Keratinocyte (primary cell): ENCODE measurements at regions not wholly inside any gene's neighbourhood (a gene's known extent, or its start where the extent isn't known, plus 50 kb on each side); places are given as distances from the start of the nearest gene placed in this dataset.

Experiments
- DNase-seq: peaks from one replicate; pipeline ENCODE4 v3.0.0-alpha.2; 2011; ENCODE audit warnings: low read depth, missing footprints, low spot score
- FAIRE-seq: peaks from 2 replicates; lab custom pipeline; 2011; peaks lifted over from hg19 to GRCh38; lab: Jason Lieb, UNC
- H2AFZ ChIP-seq: 2 replicates; pipeline ENCODE4 v1.6.0; 2012; ENCODE audit warnings: low read length, control low read depth, inconsistent platforms; ENCODE audit not compliant: control insufficient read depth
- H3K27ac ChIP-seq: 2 replicates; pipeline ENCODE4 v1.5.1; 2011; ENCODE audit warnings: low read length; ENCODE audit not compliant: control insufficient read depth, insufficient read depth
- H3K27me3 ChIP-seq: 3 replicates; pipeline ENCODE4 v1.6.0; 2011; ENCODE audit warnings: low read length; ENCODE audit not compliant: control insufficient read depth, insufficient read depth; ENCODE audit errors: extremely low read depth
- H3K36me3 ChIP-seq, 2 experiments: 2 replicates in 1 of 2; 3 replicates in 1 of 2; pipeline ENCODE4 v1.5.1; 2011; ENCODE audit warnings: low read length in 2 of 2, mild to moderate bottlenecking in 1 of 2; ENCODE audit not compliant: control insufficient read depth in 2 of 2, insufficient read depth in 2 of 2; ENCODE audit errors: extremely low read depth in 1 of 2
- H3K4me1 ChIP-seq: 3 replicates; pipeline ENCODE4 v1.5.1; 2011; ENCODE audit warnings: low read length; ENCODE audit not compliant: control insufficient read depth, insufficient read depth; ENCODE audit errors: extremely low read depth
- H3K4me2 ChIP-seq: 3 replicates; pipeline ENCODE4 v1.6.0; 2011; ENCODE audit warnings: low read depth, low read length; ENCODE audit not compliant: control insufficient read depth, insufficient read depth; ENCODE audit errors: extremely low read depth
- H3K4me3 ChIP-seq, 3 experiments: fragments of 200-600 bp in 1 of 3; sonication (generic) in 1 of 3; 2 replicates in 2 of 3; 3 replicates in 1 of 3; pipeline ENCODE4 v1.5.1; 2011 to 2016; ENCODE audit warnings: low read length in 3 of 3, mild to moderate bottlenecking in 3 of 3, control low read depth in 2 of 3, inconsistent platforms in 1 of 3, low read depth in 1 of 3, mixed read lengths in 1 of 3, mixed run types in 1 of 3, moderate library complexity in 1 of 3; ENCODE audit not compliant: control insufficient read depth in 2 of 3, insufficient read depth in 2 of 3; ENCODE audit errors: extremely low read depth in 1 of 3
- H3K79me2 ChIP-seq: 2 replicates; pipeline ENCODE4 v1.6.0; 2012; ENCODE audit warnings: low read length; ENCODE audit not compliant: control insufficient read depth, insufficient read depth
- H3K9ac ChIP-seq: 3 replicates; pipeline ENCODE4 v1.6.0; 2011; ENCODE audit warnings: low read length; ENCODE audit not compliant: control insufficient read depth, insufficient read depth; ENCODE audit errors: extremely low read depth
- H3K9me1 ChIP-seq: 3 replicates; pipeline ENCODE4 v1.6.0; 2011; ENCODE audit warnings: low read length; ENCODE audit not compliant: control insufficient read depth, insufficient read depth; ENCODE audit errors: extremely low read depth
- H3K9me3 ChIP-seq: 2 replicates; pipeline ENCODE4 v1.5.1; 2012; ENCODE audit warnings: low read depth, low read length; ENCODE audit not compliant: control insufficient read depth
- H4K20me1 ChIP-seq: 3 replicates; pipeline ENCODE4 v1.6.0; 2011; ENCODE audit warnings: low read length; ENCODE audit not compliant: control insufficient read depth, insufficient read depth; ENCODE audit errors: extremely low read depth
- EZH2 ChIP-seq: IDR thresholded peaks from one replicate; pipeline ENCODE4 v1.6.1; 2012; ENCODE audit warnings: inconsistent platforms, mild to moderate bottlenecking, low read length, moderate library complexity
- dilution Hi-C: fragments of 300-500 bp; cut with MboI; formaldehyde crosslinking; loops from one replicate; pipeline ENCODE4 v1.7.0; 2020; ENCODE audit warnings: low sequenced_read_pairs; ENCODE audit not compliant: extremely low pct_ligation_motif_present
- TF ChIP-seq, protein P1 (sequence below), 3 experiments: IDR thresholded peaks in 1 of 3; conservative IDR thresholded peaks in 1 of 3; optimal IDR thresholded peaks in 1 of 3; 2 replicates in 2 of 3; 3 replicates in 1 of 3; pipeline versions ENCODE3 to v1.5.1; 2011; ENCODE audit warnings: low read length in 3 of 3, mild to moderate bottlenecking in 3 of 3, moderate library complexity in 2 of 3, control low read depth in 1 of 3, inconsistent platforms in 1 of 3; ENCODE audit not compliant: insufficient read depth in 2 of 3; ENCODE audit errors: extremely low read depth in 1 of 3

DNA sequence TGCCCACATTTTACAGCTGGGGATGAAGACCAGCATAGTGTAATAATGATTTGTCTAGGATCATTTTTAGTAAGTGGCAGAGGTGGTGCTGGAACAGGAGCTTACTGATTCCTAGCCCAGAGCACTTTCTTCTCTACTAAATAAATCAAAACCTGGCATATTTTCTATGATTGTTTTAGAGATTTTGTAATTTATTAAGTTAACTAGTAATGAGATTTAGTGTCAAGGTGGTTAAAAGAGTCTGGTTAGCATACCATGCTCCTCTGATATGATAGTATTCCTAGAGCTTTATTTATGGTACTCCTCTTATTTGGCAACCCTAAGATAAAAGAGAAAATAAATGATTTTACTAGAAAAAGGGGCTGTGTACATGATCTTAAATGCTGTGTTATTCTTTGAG, 604.0 kb downstream of the ISL1 start:
- DNase-seq (no peak), FAIRE-seq (no peak)
- Histone ChIP-seq H3K9me3 (no peaks in the 10 kb centered on the region), H3K9me1 (no peaks in the 10 kb centered on the region), H2AFZ (no peak overlapping the region), H3K9ac (no peak overlapping the region), H3K4me3 (no peak overlapping the region), H3K4me1 (no peaks in the 10 kb centered on the region), H3K4me2 (no peak overlapping the region), H3K27me3 (no peaks in the 10 kb centered on the region), H4K20me1 (no peaks in the 10 kb centered on the region), H3K36me3 (no peaks in the 10 kb centered on the region), H3K79me2 (no peaks in the 10 kb centered on the region), H3K27ac (no peak overlapping the region)
- dilution Hi-C loops, result no loop called here
- TF ChIP-seq, protein P1, sequence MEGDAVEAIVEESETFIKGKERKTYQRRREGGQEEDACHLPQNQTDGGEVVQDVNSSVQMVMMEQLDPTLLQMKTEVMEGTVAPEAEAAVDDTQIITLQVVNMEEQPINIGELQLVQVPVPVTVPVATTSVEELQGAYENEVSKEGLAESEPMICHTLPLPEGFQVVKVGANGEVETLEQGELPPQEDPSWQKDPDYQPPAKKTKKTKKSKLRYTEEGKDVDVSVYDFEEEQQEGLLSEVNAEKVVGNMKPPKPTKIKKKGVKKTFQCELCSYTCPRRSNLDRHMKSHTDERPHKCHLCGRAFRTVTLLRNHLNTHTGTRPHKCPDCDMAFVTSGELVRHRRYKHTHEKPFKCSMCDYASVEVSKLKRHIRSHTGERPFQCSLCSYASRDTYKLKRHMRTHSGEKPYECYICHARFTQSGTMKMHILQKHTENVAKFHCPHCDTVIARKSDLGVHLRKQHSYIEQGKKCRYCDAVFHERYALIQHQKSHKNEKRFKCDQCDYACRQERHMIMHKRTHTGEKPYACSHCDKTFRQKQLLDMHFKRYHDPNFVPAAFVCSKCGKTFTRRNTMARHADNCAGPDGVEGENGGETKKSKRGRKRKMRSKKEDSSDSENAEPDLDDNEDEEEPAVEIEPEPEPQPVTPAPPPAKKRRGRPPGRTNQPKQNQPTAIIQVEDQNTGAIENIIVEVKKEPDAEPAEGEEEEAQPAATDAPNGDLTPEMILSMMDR (optimal IDR thresholded peaks at IDR 0.05 in 1 of 3, IDR thresholded peaks at IDR 0.05 in 1 of 3, conservative IDR thresholded peaks at IDR 0.05 in 1 of 3; ENCODE audit: extremely low read depth in 1 of 3, insufficient read depth in 2 of 3, low read length in 3 of 3), result no peak
- no peak for TF ChIP-seq EZH2

DNA sequence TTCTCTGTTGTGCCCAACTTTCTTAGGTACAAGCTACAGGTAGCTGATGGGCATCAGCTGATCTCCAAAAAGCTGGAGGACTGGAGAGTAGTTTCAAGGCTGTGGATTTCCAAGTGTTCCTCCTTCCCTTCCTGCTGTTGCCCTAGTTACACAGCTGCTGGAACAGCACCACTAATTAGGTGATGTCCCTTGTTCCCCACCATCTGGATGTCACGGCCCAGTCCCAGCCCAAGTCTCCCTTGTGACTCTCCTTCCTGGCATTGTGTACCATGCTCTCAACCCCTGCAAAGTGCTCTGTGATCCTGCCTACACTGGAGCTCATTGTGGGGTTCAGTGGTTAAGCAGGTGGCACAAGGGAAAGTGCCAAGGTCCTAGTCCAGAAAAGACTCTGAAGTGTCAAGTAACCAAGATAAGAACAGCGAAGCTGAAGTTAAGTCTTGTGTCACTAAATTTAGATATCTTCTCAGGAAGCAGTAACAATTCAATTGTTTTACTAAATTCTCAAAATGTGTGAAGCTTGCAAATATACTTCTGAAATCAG, 604.5 kb downstream of the ISL1 start:
- no peak for DNase-seq
- Histone ChIP-seq H3K79me2 (no peaks in the 10 kb centered on the region), H3K4me3 (no peak overlapping the region), H3K9me3 (no peaks in the 10 kb centered on the region), H3K36me3 (no peaks in the 10 kb centered on the region), H3K4me1 (no peaks in the 10 kb centered on the region), H3K27me3 (no peaks in the 10 kb centered on the region), H3K9ac (no peak overlapping the region), H3K27ac (no peak overlapping the region), H3K9me1 (no peaks in the 10 kb centered on the region), H4K20me1 (no peaks in the 10 kb centered on the region), H2AFZ (no peak overlapping the region), H3K4me2 (no peak overlapping the region)
- FAIRE-seq, result no peak
- TF ChIP-seq, protein P1 (optimal IDR thresholded peaks at IDR 0.05 in 1 of 3, IDR thresholded peaks at IDR 0.05 in 1 of 3, conservative IDR thresholded peaks at IDR 0.05 in 1 of 3; ENCODE audit: extremely low read depth in 1 of 3, insufficient read depth in 2 of 3, low read length in 3 of 3), result no peak
- TF ChIP-seq EZH2, result no peak
- dilution Hi-C loops, result no loop called here
